GM21526 (cell line): ENCODE measurements at regions not wholly inside any gene's neighbourhood (a gene's known extent, or its start where the extent isn't known, plus 50 kb on each side); places are given as distances from the start of the nearest gene placed in this dataset.
"Not testable (repeated sequence)": the region's sequence is repeated elsewhere in the genome, so short reads cannot be mapped to it uniquely, and the experiment has no call there.

Source experiments
- ATAC-seq: cut with Tn5 transposase; IDR thresholded peaks from one replicate; pipeline ENCODE4 v1.9.1; 2021; ENCODE audit warnings: moderate library complexity; ENCODE audit not compliant: unreplicated experiment, low FRiP score

DNA sequence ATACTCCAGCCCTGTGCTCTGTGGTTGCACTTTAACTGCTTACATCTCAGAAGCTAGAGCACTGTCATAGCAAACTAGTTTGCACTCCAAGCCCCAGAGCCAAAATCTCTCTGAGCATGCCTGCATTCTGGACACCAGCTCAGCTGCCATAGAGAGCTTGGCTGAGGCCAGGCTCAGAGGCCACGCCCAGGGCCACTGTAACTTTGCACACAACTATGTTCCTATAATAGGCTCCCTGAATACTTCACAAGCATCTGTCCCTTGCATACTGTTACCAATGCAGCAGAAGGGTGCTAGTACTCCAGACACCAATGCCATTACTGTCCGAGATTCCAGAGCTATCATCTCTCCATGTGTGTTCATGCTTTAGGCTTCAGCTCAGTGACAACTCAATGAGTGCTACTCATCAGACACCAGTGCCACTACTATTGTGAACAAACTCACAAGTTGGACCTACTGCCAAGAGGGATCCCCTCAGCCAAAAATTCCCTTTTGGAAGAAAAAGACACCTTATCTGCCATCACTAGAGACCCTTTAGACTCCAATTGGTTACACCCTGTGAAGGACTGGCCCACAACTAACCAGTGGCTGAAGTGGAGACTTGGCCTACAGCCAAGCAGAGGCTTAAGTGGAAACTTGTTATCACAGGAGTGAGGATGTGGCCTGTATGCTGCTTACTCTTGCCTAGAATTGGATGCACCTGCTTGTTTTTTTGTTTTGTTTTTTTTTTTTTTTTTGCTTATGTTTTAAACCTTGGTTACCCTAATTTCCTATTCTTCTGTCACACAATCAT is 211.6 kb upstream of the MAGI2 start:
- ATAC-seq = no peak

DNA sequence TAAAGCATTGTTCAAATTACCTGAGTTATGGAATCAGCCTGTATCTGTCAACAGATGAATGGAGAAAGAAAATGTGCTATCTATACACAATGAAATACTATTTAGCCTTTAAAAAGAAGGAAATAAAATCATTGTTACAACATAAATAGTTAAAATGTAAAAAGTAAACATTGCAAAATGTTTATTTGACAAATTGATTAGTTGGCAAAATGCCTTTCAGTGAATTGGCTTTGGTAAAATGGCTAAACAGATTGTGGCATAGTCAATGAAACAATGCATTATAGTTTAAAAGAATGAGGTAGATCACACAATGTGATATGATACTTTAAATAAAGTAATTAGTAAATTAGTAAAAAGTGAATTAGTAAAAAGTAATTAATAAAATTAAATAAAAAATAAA is 204.8 kb upstream of the MAGI2 start:
- ATAC-seq = no peak

DNA sequence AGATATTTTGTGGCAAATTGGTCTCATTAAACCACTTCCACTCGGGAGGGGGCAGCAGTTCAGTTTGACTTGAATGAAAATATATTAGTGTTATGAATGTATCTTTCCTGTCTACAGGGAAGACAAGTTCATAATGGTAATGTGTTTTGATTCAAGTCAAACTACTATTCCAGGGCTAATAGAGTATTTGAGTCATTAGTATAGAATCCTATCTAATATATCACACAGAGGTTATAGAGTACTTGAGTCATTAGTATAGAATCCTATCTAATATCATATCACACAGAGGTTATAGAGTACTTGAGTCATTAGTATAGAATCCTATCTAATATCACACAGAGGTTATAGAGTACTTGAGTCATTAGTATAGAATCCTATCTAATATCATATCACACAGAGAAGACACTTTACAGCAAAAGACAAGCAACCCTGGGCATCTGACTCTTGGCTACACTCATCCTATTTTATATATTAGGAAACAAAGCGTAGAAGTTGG is 199.7 kb upstream of the MAGI2 start:
- ATAC-seq = no peak

DNA sequence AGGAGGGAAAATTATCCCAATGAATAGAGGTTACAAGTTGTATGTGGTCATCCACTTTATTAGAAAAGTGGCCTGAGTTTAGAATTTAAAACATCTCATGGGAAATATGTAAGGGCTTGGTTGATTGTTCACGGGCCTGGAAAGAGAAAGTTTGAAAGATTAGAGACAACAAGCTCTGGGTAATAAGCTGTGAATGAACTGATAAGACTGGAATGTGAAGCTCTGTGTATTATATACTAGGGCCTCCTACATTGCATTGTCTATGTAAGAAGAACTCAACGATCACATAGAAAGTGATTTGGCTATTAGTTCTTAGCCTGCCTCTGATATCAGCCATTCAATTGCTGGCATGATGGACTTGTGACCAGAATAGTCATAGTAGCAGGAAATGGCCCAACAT is 199.2 kb upstream of the MAGI2 start:
- no peak for ATAC-seq

DNA sequence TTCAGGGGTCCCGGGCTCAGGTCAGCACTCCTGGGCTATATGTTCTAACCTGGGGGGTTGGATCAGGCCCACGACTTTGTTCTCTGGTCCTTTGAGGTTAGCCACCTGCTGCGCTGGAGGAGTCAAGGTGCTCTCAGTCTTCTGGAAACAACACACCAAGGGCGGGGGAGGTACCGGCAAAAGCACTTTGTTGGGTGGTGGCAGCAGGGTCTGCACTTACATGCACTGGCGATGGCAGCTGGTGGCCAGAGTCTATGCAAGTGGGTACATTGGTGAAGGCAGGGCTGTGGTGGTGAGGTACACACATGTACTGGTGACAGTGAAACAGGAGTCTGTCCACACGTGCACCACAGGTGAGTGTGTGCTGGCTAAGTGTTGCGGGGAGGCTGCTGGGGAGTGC is 194.2 kb upstream of the MAGI2 start:
- ATAC-seq = no peak

DNA sequence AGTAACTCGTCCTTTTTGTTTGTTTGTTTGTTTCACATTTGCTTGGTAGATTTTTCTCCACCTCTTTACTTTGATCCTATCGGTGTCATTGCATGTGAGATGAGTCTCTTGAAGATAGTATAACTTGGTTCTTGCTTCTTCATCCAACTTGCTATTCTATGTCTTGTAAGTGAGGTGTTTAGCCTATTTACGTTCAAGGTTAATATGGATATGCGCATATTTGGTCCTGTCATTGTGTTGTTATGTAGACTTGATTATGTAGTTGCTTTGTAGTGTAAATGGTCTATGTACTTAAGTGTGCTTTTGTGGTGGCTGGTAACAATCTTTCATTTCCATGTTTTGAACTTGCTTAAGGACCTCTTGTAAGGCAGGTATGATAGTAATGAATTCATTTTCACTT is 192.8 kb upstream of the MAGI2 start:
- no peak for ATAC-seq

DNA sequence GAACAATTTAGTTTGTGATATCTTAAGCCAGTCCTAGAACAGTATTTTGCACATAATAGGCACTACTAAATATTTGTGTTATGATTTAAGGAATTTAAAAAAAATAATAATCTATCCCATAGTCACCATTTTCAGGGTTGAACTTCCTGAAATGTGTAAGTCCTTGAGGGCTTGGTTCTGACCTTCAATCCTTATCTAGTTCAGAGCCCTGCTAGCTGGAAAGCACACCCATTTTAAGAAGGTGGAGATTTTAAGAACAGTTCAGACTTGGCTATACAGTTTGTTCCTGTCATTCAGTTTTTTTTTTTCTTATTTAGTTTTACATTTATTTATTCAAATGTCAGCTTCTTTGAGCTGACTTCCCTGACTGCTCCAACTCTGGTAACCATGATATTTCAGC is 183.4 kb upstream of the MAGI2 start:
- ATAC-seq = no peak

DNA sequence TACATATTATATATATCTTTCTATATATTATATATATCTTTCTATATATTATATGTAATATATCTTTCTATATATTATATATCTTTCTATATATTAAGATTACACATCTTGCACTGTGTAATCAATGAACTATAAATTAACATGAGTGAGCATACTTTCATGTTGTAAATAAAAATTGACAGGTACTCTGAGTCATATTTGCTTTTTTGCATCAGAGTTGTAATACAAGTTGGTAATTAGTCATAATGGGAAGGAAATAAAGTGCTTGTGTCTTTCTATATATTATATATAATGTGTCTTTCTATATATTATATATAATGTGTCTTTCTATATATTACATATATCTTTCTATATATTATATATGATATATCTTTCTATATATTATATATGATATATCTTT is 172.5 kb upstream of the MAGI2 start:
- not testable (repeated sequence) for ATAC-seq

DNA sequence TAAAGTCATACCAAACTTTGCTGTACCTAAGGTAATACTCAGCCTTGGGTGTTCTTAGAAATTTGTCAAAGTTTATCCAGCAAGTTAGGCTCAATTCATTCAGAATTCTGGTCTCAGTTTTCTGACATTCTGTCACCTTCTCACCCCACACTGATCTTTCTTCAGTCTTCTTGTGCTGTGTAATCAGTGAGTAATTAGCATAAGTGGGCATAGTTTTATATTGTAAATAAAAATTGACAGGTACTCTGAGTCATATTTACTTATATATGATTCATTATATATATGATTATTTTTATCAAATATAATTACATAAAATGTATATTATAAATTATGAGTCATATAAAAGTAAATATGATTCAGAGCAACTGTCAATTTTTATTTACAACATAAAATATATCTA is 170.9 kb upstream of the MAGI2 start:
- no peak for ATAC-seq

DNA sequence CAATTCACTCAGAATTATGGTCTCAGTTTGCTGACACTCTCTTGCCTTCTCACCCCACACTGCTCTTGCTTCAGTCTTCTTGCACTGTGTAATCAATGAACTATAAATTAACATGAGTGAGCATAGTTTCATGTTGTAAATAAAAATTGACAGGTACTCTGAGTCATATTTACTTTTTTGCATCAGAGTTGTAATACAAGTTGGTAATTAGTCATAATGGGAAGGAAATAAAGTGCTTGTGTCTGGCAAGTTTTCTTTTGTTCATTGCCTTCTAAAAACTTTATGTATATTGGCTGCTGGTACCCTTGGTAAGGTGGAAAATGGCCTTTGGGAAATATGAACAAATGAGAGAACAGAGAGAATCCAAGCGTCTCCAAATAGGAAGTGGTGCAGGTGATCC is 169.3 kb upstream of the MAGI2 start:
- no peak for ATAC-seq

DNA sequence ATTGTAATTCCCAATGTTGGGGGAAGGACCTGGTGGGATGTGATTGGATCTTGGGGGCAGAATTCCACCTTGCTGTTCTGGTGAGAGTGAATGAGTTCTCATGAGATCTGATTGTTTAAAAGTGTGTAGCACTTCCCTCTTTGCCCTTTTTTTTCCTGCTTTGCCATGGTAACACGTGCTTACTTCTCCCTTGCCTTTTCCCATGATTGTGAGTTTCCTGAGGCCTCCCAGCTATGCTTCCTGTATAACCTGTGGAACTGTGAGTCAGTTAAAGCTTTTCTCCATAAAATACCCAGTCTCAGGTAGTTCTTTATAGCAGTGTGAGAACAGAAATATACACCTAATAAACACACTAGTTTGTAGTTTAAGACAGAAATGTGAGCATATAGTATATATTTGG is 166.8 kb upstream of the MAGI2 start:
- ATAC-seq = no peak

DNA sequence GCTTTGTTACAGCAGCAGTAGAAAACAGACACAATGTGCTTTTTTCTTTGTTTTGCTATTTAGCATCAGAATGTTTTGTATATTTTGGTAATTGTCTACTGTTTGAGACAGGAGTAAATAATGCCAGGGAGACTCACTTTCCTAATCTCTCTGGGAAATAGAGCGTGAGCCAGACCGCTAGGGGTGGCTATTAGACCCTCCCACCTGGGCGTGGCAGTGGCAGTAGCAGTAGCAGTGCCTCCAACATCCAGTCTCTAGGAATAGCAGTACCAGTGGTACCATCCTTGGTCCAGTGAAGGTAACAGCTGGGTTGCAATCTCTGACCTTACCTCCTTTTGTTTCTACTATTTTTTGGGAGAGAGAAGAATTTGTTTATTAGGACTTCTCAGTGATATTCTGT is 165.7 kb upstream of the MAGI2 start:
- no peak for ATAC-seq

DNA sequence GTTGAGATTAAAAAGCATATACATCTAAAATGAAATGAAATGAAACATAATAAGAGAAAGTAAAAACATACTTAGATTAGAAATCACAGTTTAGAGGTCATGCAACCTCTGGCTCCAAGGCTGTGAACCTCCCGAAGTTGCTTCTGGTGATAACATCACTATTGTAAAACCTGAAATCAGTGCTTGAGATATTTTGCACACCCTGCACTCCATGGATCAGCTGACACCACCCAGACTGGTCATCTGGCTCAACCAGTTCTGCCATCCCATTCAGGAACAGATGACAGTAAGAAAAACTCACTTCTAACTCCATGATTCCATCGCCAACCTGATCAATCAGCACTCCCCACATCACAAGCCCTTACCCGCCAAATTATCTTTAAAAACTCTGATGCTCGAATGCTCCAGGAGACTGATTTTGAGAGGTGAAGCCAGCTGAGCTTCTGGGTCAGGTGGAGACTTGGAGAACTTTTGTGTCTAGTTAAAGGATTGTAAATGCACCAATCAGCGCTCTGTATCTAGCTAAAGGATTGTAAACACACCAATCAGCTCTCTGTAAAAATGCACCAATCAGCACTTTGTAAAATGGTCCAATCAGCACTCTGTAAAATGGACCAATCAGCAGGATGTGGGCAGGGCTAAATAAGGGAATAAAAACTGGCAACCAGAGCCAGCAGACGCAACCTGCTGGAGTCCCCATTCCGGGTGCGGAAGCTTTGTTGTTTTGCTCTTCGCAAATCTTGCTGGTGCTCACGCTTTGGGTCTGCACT is 162.6 kb upstream of the MAGI2 start:
- no peak for ATAC-seq

DNA sequence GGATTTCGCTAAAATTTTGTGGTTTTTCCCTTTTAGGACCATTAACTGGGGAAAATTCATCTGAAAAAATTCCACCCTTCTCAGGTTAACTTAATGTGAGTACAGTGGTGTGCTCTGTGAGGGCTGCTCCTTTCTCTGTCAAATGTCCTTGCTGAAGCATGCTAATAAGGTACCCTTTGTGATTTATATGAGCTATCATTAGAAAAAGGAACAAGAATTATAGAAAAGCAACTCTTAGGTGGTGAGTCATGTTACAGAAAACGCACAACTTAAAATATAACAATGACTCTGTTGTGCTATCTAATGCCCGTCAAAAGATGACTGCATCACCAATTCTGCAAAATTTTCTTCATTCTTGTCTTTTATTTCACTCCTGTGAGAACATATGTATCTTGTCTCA is 162.0 kb upstream of the MAGI2 start:
- no peak for ATAC-seq

DNA sequence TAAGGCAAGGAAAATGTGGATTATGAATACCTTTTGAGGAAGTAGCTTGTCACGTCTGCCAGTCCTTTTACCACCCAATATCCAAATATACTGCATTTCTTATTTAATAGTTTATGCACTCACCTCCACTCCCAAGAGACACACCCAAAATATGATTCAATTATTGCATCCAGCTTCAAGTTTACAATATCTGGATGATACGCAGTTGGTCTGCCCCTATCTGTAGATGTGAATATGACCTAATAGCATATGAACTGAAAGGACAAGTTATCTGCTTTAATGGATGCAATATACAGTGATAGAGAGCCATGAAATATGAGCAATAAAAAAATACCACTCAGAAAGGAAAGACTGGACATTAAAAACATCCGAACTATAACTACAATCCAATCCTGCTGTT is 159.4 kb upstream of the MAGI2 start:
- ATAC-seq = no peak

DNA sequence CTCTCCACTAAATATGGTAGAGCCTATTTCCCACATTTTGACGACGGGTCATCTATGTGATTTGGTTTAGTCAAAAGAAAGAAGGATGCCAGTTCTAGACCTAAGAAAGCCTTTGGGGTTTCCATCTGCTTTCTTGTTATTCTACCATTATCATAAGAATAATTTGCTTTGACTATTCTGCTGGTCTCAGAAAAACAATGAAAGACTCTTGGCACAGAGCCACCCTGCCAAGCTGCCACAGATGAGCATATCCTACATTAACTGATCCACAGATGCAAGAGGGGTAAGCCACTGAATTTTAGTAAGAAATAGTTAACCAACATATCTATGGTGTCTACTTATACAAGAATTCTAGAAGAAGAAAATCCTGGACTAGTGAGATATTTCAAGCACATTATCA is 158.6 kb upstream of the MAGI2 start:
- no peak for ATAC-seq

DNA sequence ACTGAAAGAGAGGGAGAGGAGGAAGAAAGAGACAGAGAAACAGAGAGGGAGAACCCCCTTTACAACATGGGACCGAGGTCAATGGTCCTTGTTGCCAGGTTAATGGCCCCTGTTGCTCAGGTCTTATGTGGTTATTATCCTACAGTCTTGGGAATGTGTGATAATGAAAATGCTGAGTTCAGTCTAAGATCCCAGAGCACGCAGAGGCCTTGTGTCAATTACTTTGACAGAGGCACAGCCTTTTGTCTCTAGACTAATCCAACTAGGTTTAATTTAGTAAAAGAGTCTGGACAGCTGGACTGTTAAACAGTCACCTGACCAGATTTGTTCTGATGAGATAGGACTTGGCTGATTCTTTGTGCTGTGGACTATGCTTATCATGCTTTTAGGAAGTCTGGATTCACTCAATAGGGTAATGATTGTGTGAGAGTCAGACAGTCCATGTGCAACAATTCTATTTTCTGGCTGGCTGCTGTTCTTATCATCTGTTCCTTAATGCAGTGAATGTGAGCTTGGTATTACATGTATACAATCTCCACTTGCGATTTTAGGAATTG is 157.4 kb upstream of the MAGI2 start:
- ATAC-seq = no peak

DNA sequence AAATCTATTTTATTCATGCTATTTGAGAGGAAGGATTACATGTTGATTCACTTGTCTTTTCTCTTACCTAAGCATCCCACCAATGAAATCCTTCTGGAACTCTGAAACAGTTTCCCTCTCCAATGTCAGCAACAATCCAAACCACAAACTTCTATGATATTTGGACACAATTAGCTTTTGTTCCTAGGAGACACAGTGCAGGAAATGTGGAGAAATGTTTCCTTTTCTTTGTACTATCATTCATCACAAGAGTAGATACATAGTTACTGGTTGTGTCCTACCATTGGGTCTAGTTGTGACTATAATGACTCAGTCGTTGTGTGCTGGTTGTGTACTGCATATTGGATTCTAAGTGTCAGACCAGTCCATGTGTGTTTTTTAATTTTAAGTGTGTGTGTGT is 156.8 kb upstream of the MAGI2 start:
- no peak for ATAC-seq

DNA sequence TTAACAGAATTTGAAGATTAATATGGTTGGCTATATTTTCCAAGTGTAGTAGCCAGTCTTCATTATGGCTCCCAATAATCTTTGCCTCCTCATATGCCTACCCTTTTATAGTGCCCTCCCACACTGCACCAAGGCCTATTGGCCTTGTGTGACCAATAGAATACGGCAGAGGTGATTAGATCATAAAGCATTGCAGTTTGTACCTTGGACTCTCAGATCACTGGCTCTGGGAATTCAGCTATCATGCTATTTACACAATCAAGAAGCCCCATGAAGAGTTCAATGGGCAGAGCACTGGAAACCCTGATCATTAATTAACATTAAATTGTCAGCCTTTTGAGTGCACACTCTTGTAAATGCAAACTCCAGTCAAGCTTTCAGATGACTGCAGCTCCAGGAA is 154.5 kb upstream of the MAGI2 start:
- no peak for ATAC-seq

DNA sequence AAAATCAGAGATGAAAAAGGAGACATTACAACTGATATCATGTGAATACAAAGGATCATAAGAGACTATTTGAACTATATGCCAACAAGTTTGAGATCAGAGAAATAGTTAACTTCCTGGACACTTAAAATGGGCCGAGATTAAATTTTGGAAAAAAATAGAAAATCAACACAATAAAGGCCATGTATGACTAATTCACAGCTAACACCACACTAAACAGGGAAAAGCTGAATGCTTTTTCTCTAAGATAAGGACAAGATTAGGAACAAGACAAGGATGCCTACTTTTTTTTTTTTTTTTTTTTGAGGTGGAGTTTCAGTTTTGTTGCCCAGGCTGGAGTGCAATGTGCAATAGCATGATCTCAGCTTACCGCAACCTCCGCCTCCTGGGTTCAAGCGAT is 151.4 kb upstream of the MAGI2 start:
- no peak for ATAC-seq

DNA sequence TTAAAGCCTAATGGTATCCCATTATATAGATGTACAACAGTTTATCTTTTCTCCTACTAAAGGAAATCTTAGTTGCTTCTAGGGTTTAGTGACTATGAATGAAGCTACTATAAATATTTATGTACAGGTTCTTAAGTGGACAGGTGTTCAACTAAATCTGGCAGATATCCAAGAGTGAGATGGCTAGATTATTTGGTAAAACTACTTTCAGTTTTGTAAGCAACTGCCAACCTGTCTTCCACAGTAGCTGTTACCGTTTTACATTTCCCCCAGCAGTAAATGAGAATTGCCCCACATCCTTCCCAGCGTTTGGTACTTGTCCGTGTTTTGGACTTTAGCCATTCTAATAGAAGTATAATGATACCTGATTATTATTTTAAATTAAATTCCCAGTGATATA is 144.9 kb upstream of the MAGI2 start:
- no peak for ATAC-seq

DNA sequence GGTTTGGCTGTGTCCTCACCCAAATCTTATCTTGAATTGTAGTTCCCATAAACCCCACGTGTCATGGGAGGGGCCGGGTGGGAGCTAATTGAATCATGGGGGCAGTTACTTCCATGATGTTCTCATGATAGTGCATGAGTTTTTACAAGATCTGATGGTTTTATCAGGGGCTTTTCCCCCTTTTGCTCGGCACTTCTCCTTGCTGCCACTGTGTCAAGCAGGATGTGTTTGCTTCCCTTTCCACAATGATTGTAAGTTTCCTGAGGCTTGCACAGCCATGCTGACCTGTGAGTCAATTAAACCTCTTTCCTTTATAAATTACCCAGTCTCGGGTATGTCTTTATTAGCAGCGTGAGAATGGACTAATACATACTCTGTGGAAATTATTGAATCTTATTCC is 141.2 kb upstream of the MAGI2 start:
- not testable (repeated sequence) for ATAC-seq
